NB4 (cell line): ENCODE measurements at regions not wholly inside any gene's neighbourhood (a gene's known extent, or its start where the extent isn't known, plus 50 kb on each side); places are given as distances from the start of the nearest gene placed in this dataset.

Source experiments
- CTCF ChIP-seq: IDR thresholded peaks from one replicate; pipeline ENCODE4 v1.5.1; 2012; ENCODE audit warnings: low read depth, low read length
- MAX ChIP-seq: IDR thresholded peaks from 2 replicates; pipeline ENCODE4 v1.6.1; 2011; ENCODE audit warnings: low read depth, low read length
- POLR2A ChIP-seq: IDR thresholded peaks from 2 replicates; pipeline ENCODE4 v1.6.1; 2011; ENCODE audit warnings: mild to moderate bottlenecking; ENCODE audit not compliant: insufficient read length; ENCODE audit errors: extremely low read depth

- no peak for TF ChIP-seq CTCF
- TF ChIP-seq POLR2A, result no peak
- no peak for TF ChIP-seq MAX
Measured at GRCh38 chr2:207266648-207267047, 100.9 kb upstream of the KLF7 start.
